Left lung (tissue), 4 donors: ENCODE measurements at regions not wholly inside any gene's neighbourhood (a gene's known extent, or its start where the extent isn't known, plus 50 kb on each side); places are given as distances from the start of the nearest gene placed in this dataset.
"Not testable (repeated sequence)": the region's sequence is repeated elsewhere in the genome, so short reads cannot be mapped to it uniquely, and the experiment has no call there.

Source experiments
- ATAC-seq: fragments of 200-7000 bp; cut with Tn5 transposase; one replicate; pipeline ENCODE4 v1.9.1; 2020; ENCODE audit warnings: moderate library complexity
- DNase-seq, 4 donors: peaks; one replicate each; pipeline ENCODE4 v3.0.0-alpha.2; 2013 to 2020
- H3K27ac ChIP-seq, 2 donors: fragments of 200-600 bp; sonication (generic) in 1 of 2; one replicate each; pipeline versions ENCODE4 v1.5.0 to v1.8.0; 2020 to 2021
- H3K27me3 ChIP-seq, 2 donors: fragments of 200-600 bp; sonication (generic) in 1 of 2; one replicate each; pipeline versions ENCODE4 v1.5.0 to v1.8.0; 2020 to 2021
- H3K36me3 ChIP-seq, 2 donors: fragments of 200-600 bp; sonication (generic) in 1 of 2; one replicate each; pipeline versions ENCODE4 v1.5.0 to v1.8.0; 2020 to 2021
- H3K4me1 ChIP-seq, 2 donors: fragments of 200-600 bp; one replicate each; pipeline ENCODE4 v1.8.0; 2021
- H3K4me3 ChIP-seq, 2 donors: fragments of 200-600 bp; sonication (generic) in 1 of 2; one replicate each; pipeline versions ENCODE4 v1.5.0 to v1.8.0; 2020 to 2021; ENCODE audit warnings: mild to moderate bottlenecking in 1 of 2
- H3K9me3 ChIP-seq, 2 donors: fragments of 200-600 bp; sonication (generic) in 1 of 2; one replicate each; pipeline versions ENCODE4 v1.5.0 to v1.8.0; 2020 to 2021
- CTCF ChIP-seq, 2 donors: fragments of 200-600 bp; sonication (generic) in 1 of 2; IDR thresholded peaks; one replicate each; pipeline versions ENCODE4 v1.5.0 to v1.8.0; 2021; ENCODE audit warnings: antibody characterized with exemption in 2 of 2
- intact Hi-C, 2 donors: fragments of 100-400 bp; cut with DNase I; formaldehyde crosslinking; loops; one replicate each; pipeline versions ENCODE4 v1.11.2 to v1.14.2; 2022
- donor health status: DM: no; HTN: yes; CAD: no.
- donor health status: DM: no; HTN: no; CAD: no.

DNA sequence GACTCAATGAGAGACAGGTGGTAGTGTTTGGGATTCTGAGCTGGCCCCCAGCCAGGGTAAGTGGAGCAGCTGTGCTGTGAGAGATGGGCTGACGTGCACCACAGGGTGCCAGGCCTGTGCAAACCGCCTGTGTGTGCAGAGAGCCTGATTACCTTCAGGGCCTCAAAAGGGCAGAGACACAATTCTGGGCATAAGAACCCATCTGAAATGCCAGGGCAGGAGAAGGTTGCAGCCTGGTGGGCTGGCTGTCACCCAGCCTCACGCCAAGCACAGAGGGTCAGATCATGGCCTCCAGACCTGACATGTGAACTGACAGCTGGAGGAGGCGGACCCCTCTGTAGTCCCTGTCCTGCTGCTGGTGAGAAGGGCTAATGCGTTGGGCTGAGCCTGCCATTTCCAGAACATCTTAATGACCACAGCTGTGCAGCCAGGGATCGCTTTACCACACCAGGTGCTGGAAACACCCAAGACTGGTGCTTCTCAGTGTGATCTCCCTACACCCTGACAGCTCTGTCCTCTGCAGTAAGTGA is 100.9 kb downstream of the ARL4C start:
- H3K36me3 ChIP-seq = no peaks in the 10 kb centered on the region
- DNase-seq = no peak
- no peak for TF ChIP-seq CTCF (IDR thresholded peaks at IDR 0.05)

DNA sequence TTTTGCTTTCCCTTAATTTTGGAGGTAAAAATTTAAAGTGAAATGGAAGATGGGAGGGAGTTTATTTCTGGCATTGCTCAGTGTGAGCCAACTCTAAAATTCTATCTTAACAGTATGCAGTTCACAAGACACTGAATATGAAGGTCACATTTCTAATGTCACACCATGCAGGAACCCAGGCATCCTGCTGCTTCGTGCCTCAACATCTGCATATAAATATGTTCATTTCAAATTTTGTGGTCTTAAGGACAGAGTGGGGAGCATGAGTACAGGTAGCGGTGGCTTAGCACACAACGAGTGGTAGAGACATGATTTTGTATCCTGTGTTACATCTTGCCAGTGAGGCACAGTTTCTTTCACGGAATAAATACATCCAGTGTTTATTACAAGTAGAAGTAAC is 102.4 kb downstream of the ARL4C start:
- Histone ChIP-seq H3K4me1 (no peaks in the 10 kb centered on the region), H3K27ac (no peak overlapping the region), H3K9me3 (no peaks in the 10 kb centered on the region), H3K27me3 (no peaks in the 10 kb centered on the region), H3K4me3 (no peak overlapping the region), H3K36me3 (no peaks in the 10 kb centered on the region)
- no peak for TF ChIP-seq CTCF (IDR thresholded peaks at IDR 0.05)
- DNase-seq = no peak
- ATAC-seq = no peak
- intact Hi-C loops = no loop called here

More for the DNA sequence above, 100.9 kb downstream of the ARL4C start:
- Histone ChIP-seq H3K4me1 (no peaks in the 10 kb centered on the region), H3K4me3 (no peak overlapping the region), H3K27me3 (no peaks in the 10 kb centered on the region), H3K9me3 (no peaks in the 10 kb centered on the region), H3K27ac (no peak overlapping the region)
- intact Hi-C loops = no loop called here
- no peak for ATAC-seq

- no peak for TF ChIP-seq CTCF (IDR thresholded peaks at IDR 0.05)
- Histone ChIP-seq H3K4me1 (no peaks in the 10 kb centered on the region), H3K27ac (no peak overlapping the region), H3K4me3 (no peak overlapping the region), H3K27me3 (no peaks in the 10 kb centered on the region), H3K9me3 (no peaks in the 10 kb centered on the region), H3K36me3 (no peaks in the 10 kb centered on the region)
- DNase-seq (no peak), ATAC-seq (no peak)
- intact Hi-C loops = no loop called here
These were observed 103.5 kb downstream of the ARL4C start for GRCh38 chr2:234393354-234393753.

DNA sequence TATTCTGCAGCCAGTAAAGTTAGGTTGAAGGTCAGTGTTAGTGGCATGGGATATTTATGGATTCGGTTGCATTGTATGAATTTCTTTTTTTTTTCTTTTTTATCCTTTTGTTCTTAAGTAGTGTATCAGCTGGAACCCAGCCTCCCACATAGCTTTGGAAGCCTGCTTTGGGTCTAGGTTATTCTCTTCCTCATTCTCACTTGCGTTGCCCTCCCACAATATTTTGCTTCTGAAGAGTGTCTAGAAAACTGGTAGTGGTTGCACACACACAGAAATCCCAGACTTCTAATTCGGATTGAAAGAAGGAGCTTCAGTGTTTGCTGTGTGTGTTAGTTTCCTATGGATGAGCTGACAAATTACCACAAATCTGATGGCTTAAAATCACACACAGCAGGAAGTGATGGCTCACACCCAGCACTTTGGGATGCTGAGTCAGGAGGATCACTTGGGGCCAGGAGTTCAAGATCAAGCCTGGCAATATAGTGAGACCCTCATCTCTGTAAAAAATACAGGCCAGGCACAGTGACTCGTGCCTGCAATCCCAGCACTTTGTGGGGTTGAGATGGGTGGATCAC is 104.8 kb downstream of the ARL4C start:
- ATAC-seq (no peak), DNase-seq (no peak)
- H3K9me3 ChIP-seq = no peaks in the 10 kb centered on the region
- H3K4me1 ChIP-seq = no peaks in the 10 kb centered on the region
- no peak for TF ChIP-seq CTCF (IDR thresholded peaks at IDR 0.05)
- H3K4me3 ChIP-seq = no peak overlapping the region
- intact Hi-C loops = no loop called here
- H3K27ac ChIP-seq = no peak overlapping the region
- no peaks in the 10 kb centered on the region for H3K27me3 ChIP-seq
- H3K36me3 ChIP-seq = no peaks in the 10 kb centered on the region

DNA sequence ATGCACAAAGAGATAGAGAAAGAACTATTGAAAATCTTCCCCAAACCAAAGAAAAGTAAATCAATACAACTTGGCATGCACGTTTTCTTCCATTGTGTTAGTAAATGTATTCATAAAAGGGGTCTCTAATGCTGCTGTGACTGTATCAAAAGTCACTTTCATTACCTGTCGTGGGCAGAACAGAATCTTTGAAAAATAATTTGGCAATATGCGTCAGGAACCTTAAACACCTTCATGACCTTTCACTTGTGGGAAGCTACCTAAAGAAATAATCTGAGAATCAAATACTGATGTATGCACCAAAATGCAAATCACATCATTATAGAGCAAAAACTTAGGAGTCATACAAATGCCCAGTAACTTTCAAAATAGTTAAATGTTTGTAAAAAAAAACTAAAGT is 105.3 kb downstream of the ARL4C start:
- no peak for ATAC-seq

GRCh38 chr2:234389661-234390060 is 107.2 kb downstream of the ARL4C start:
- ATAC-seq, H3K27me3 ChIP-seq, DNase-seq, intact Hi-C loops, H3K27ac ChIP-seq, H3K36me3 ChIP-seq, H3K4me3 ChIP-seq, H3K4me1 ChIP-seq, H3K9me3 ChIP-seq: not testable (repeated sequence)

More for the DNA sequence above, 105.3 kb downstream of the ARL4C start:
- no peak for DNase-seq
- H3K27me3 ChIP-seq = no peaks in the 10 kb centered on the region
- no peaks in the 10 kb centered on the region for H3K9me3 ChIP-seq
- H3K4me1 ChIP-seq = no peaks in the 10 kb centered on the region
- no peak overlapping the region for H3K27ac ChIP-seq
- no peak for TF ChIP-seq CTCF (IDR thresholded peaks at IDR 0.05)
- H3K36me3 ChIP-seq = no peaks in the 10 kb centered on the region
- intact Hi-C loops = no loop called here
- H3K4me3 ChIP-seq = no peak overlapping the region
